HEK293 (cell line): ENCODE measurements at regions not wholly inside any gene's neighbourhood (a gene's known extent, or its start where the extent isn't known, plus 50 kb on each side); places are given as distances from the start of the nearest gene placed in this dataset.

Source experiments
- CTCF ChIA-PET: fragments of 350-600 bp; formaldehyde crosslinking; extraction: SDS; loops from one replicate; lab custom pipeline; 2021; ENCODE audit warnings: antibody characterized with exemption; lab: Yijun Ruan, JAX
- POLR2A ChIA-PET: fragments of 300-600 bp; formaldehyde crosslinking; extraction: SDS; loops from one replicate; lab custom pipeline; 2020; ENCODE audit warnings: antibody characterized with exemption, inconsistent platforms; lab: Yijun Ruan, JAX
- H3K27ac ChIP-seq: fragments of 200-500 bp; sonication (Bioruptor generic); 2 replicates; pipeline ENCODE4 v1.5.1; 2014; ENCODE audit warnings: low read depth, low read length, control low read depth, inconsistent platforms; ENCODE audit errors: extremely low read depth
- H3K36me3 ChIP-seq, 2 experiments: fragments of 200-500 bp in 1 of 2; sonication (Bioruptor generic) in 1 of 2; 1 replicate in 1 of 2; 2 replicates in 1 of 2; pipeline ENCODE4 v1.5.1; 2014 to 2017; ENCODE audit warnings: inconsistent platforms in 2 of 2, low read length in 2 of 2; ENCODE audit not compliant: control insufficient read depth in 2 of 2, insufficient read depth in 1 of 2
- H3K4me1 ChIP-seq: fragments of 200-500 bp; sonication (Bioruptor generic); 2 replicates; pipeline ENCODE4 v1.5.1; 2014; ENCODE audit warnings: mild to moderate bottlenecking, low read length, inconsistent platforms; ENCODE audit not compliant: control insufficient read depth, insufficient read depth
- H3K4me3 ChIP-seq: 2 replicates; pipeline ENCODE4 v1.5.1; 2011; ENCODE audit warnings: low read depth, mild to moderate bottlenecking, control low read depth, low read length, moderate library complexity
- H3K9me3 ChIP-seq: fragments of 200-500 bp; sonication (Bioruptor generic); 2 replicates; pipeline ENCODE4 v1.5.1; 2014; ENCODE audit warnings: low read depth, low read length, inconsistent platforms; ENCODE audit not compliant: control insufficient read depth, insufficient read depth
- INSM2 ChIP-seq: fragments of 450-650 bp; formaldehyde crosslinking; IDR thresholded peaks from 2 replicates; pipeline ENCODE4 v1.5.1; 2016; ENCODE audit warnings: missing biosample characterization, missing genetic modification characterization
- REPIN1 ChIP-seq: fragments of 450-650 bp; formaldehyde crosslinking; IDR thresholded peaks from 2 replicates; pipeline ENCODE4 v1.5.1; 2017; ENCODE audit warnings: missing biosample characterization, missing genetic modification characterization, low read depth
- ZBTB1 ChIP-seq: fragments of 450-650 bp; formaldehyde crosslinking; IDR thresholded peaks from 2 replicates; pipeline ENCODE4 v1.5.1; 2016; ENCODE audit warnings: missing biosample characterization, missing genetic modification characterization
- ZBTB8A ChIP-seq: fragments of 450-650 bp; formaldehyde crosslinking; IDR thresholded peaks from 2 replicates; pipeline ENCODE4 v1.5.1; 2016; ENCODE audit warnings: missing biosample characterization, missing genetic modification characterization
- ZEB2 ChIP-seq: fragments of 450-650 bp; formaldehyde crosslinking; IDR thresholded peaks from 2 replicates; pipeline ENCODE4 v1.5.1; 2016; ENCODE audit warnings: missing biosample characterization, missing genetic modification characterization
- ZNF157 ChIP-seq: fragments of 450-650 bp; formaldehyde crosslinking; IDR thresholded peaks from 2 replicates; pipeline ENCODE4 v1.5.1; 2016; ENCODE audit warnings: missing biosample characterization, missing genetic modification characterization
- ZNF211 ChIP-seq: fragments of 450-650 bp; formaldehyde crosslinking; IDR thresholded peaks from 2 replicates; pipeline ENCODE4 v1.5.1; 2016; ENCODE audit warnings: low read depth, missing biosample characterization, missing genetic modification characterization
- ZNF302 ChIP-seq: fragments of 450-650 bp; formaldehyde crosslinking; IDR thresholded peaks from 2 replicates; pipeline ENCODE4 v1.5.1; 2016; ENCODE audit warnings: missing biosample characterization, missing genetic modification characterization, low read depth
- ZNF335 ChIP-seq: fragments of 450-650 bp; formaldehyde crosslinking; conservative IDR thresholded peaks from 2 replicates; pipeline ENCODE4 v1.5.1; 2016; ENCODE audit warnings: missing biosample characterization, missing genetic modification characterization
- ZNF521 ChIP-seq: fragments of 450-650 bp; formaldehyde crosslinking; IDR thresholded peaks from 2 replicates; pipeline ENCODE4 v1.5.1; 2017; ENCODE audit warnings: missing biosample characterization, mild to moderate bottlenecking, missing genetic modification characterization
- ZNF529 ChIP-seq: fragments of 450-650 bp; formaldehyde crosslinking; IDR thresholded peaks from 2 replicates; pipeline ENCODE4 v1.5.1; 2017; ENCODE audit warnings: missing genetic modification characterization, missing biosample characterization; ENCODE audit not compliant: insufficient replicate concordance
- ZNF548 ChIP-seq: fragments of 450-650 bp; formaldehyde crosslinking; IDR thresholded peaks from 2 replicates; pipeline ENCODE4 v1.5.1; 2016; ENCODE audit warnings: missing biosample characterization, missing genetic modification characterization
- ZNF549 ChIP-seq: fragments of 450-650 bp; IDR thresholded peaks from 2 replicates; pipeline ENCODE4 v1.5.1; 2018; ENCODE audit warnings: missing biosample characterization, missing genetic modification characterization, mild to moderate bottlenecking, inconsistent platforms, moderate library complexity
- ZNF580 ChIP-seq: fragments of 450-650 bp; formaldehyde crosslinking; IDR thresholded peaks from 2 replicates; pipeline ENCODE4 v1.5.1; 2016; ENCODE audit warnings: missing biosample characterization, missing genetic modification characterization
- ZNF626 ChIP-seq: fragments of 450-650 bp; sonication (Bioruptor Pico); formaldehyde crosslinking; IDR thresholded peaks from 2 replicates; pipeline ENCODE4 v1.5.1; 2018; ENCODE audit warnings: missing biosample characterization, missing genetic modification characterization, inconsistent platforms
- ZNF645 ChIP-seq: fragments of 450-650 bp; formaldehyde crosslinking; IDR thresholded peaks from 2 replicates; pipeline ENCODE4; 2016; ENCODE audit warnings: missing biosample characterization, missing genetic modification characterization
- ZNF664 ChIP-seq: fragments of 450-650 bp; formaldehyde crosslinking; IDR thresholded peaks from 2 replicates; pipeline ENCODE4 v1.5.1; 2016; ENCODE audit warnings: missing biosample characterization, missing genetic modification characterization
- ZNF692 ChIP-seq: fragments of 450-650 bp; formaldehyde crosslinking; IDR thresholded peaks from 2 replicates; pipeline ENCODE4 v1.5.1; 2016; ENCODE audit warnings: missing biosample characterization, missing genetic modification characterization
- ZNF776 ChIP-seq: fragments of 450-650 bp; formaldehyde crosslinking; IDR thresholded peaks from 2 replicates; pipeline ENCODE4 v1.5.0; 2017; ENCODE audit warnings: missing biosample characterization, missing genetic modification characterization, borderline replicate concordance
- ZNF792 ChIP-seq: fragments of 450-650 bp; formaldehyde crosslinking; IDR thresholded peaks from 2 replicates; pipeline ENCODE4 v1.5.1; 2016; ENCODE audit warnings: missing biosample characterization, missing genetic modification characterization
- TF ChIP-seq, protein P1 (sequence below): fragments of 450-650 bp; formaldehyde crosslinking; IDR thresholded peaks from 2 replicates; pipeline ENCODE4 v1.5.1; 2016; ENCODE audit warnings: missing biosample characterization, missing genetic modification characterization, low read depth
- TF ChIP-seq, protein P2 (sequence below): fragments of 450-650 bp; formaldehyde crosslinking; IDR thresholded peaks from 2 replicates; pipeline ENCODE4 v1.5.1; 2017; ENCODE audit warnings: missing biosample characterization, missing genetic modification characterization
- TF ChIP-seq, protein P3 (sequence below): fragments of 450-650 bp; IDR thresholded peaks from 2 replicates; pipeline ENCODE4 v1.5.1; 2018; ENCODE audit warnings: missing biosample characterization, missing genetic modification characterization
- TF ChIP-seq, protein P4 (sequence below): fragments of 450-650 bp; formaldehyde crosslinking; IDR thresholded peaks from 2 replicates; pipeline ENCODE4 v1.5.1; 2016; ENCODE audit warnings: missing biosample characterization, missing genetic modification characterization

DNA sequence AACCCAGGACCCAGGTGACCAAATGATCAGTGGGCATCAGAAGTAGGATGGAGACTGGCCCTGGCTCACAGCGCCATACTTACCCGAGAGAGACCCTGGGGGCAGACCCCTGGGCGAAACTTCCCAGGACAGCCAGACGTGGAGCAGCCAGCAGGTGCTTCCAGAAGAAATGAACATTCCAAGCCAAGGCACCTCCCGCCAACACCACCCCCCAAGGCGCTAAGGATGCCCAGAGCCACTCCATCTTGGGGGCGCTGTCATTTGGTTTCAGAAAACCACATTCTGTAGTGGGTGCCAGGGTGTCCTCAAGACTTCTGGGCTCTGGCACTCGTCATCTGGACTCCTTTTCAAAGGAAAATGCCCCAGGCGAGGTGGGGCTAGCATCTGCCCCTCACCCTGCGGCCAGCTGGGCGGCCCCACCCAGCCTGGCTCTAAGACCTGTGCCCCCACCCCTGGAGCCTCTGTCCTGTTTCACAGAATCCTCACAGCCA, 98.8 kb downstream of the RIPK4 start (continued):
- TF ChIP-seq, protein P1, sequence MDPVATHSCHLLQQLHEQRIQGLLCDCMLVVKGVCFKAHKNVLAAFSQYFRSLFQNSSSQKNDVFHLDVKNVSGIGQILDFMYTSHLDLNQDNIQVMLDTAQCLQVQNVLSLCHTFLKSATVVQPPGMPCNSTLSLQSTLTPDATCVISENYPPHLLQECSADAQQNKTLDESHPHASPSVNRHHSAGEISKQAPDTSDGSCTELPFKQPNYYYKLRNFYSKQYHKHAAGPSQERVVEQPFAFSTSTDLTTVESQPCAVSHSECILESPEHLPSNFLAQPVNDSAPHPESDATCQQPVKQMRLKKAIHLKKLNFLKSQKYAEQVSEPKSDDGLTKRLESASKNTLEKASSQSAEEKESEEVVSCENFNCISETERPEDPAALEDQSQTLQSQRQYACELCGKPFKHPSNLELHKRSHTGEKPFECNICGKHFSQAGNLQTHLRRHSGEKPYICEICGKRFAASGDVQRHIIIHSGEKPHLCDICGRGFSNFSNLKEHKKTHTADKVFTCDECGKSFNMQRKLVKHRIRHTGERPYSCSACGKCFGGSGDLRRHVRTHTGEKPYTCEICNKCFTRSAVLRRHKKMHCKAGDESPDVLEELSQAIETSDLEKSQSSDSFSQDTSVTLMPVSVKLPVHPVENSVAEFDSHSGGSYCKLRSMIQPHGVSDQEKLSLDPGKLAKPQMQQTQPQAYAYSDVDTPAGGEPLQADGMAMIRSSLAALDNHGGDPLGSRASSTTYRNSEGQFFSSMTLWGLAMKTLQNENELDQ (tag by site-specific recombination): no peak
- no peak for TF ChIP-seq ZBTB1 (tag by site-specific recombination)
- no peak for TF ChIP-seq ZNF792 (tag by site-specific recombination)
- TF ChIP-seq, protein P2, sequence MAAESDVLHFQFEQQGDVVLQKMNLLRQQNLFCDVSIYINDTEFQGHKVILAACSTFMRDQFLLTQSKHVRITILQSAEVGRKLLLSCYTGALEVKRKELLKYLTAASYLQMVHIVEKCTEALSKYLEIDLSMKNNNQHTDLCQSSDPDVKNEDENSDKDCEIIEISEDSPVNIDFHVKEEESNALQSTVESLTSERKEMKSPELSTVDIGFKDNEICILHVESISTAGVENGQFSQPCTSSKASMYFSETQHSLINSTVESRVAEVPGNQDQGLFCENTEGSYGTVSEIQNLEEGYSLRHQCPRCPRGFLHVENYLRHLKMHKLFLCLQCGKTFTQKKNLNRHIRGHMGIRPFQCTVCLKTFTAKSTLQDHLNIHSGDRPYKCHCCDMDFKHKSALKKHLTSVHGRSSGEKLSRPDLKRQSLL (tag by site-specific recombination): no peak
- no peak for TF ChIP-seq ZNF521 (tag by site-specific recombination)
- TF ChIP-seq, protein P3, sequence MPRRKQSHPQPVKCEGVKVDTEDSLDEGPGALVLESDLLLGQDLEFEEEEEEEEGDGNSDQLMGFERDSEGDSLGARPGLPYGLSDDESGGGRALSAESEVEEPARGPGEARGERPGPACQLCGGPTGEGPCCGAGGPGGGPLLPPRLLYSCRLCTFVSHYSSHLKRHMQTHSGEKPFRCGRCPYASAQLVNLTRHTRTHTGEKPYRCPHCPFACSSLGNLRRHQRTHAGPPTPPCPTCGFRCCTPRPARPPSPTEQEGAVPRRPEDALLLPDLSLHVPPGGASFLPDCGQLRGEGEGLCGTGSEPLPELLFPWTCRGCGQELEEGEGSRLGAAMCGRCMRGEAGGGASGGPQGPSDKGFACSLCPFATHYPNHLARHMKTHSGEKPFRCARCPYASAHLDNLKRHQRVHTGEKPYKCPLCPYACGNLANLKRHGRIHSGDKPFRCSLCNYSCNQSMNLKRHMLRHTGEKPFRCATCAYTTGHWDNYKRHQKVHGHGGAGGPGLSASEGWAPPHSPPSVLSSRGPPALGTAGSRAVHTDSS (tag by site-specific recombination): no peak
- TF ChIP-seq ZNF645 (tag by site-specific recombination): no peak
- TF ChIP-seq REPIN1 (tag by site-specific recombination): no peak
- TF ChIP-seq ZNF157 (tag by site-specific recombination): no peak
- no peak for TF ChIP-seq ZNF548 (tag by site-specific recombination)
- TF ChIP-seq ZBTB8A (tag by site-specific recombination): no peak
- TF ChIP-seq, protein P4, sequence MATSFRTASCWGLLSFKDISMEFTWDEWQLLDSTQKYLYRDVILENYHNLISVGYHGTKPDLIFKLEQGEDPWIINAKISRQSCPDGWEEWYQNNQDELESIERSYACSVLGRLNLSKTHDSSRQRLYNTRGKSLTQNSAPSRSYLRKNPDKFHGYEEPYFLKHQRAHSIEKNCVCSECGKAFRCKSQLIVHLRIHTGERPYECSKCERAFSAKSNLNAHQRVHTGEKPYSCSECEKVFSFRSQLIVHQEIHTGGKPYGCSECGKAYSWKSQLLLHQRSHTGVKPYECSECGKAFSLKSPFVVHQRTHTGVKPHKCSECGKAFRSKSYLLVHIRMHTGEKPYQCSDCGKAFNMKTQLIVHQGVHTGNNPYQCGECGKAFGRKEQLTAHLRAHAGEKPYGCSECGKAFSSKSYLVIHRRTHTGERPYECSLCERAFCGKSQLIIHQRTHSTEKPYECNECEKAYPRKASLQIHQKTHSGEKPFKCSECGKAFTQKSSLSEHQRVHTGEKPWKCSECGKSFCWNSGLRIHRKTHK (tag by site-specific recombination): no peak
- TF ChIP-seq, all 188 proteins: peak for 0

GRCh38 chr21:41667136-41667535, 99.7 kb downstream of the RIPK4 start:
- TF ChIP-seq ZEB2 (tag by site-specific recombination) (no peak), ZNF549 (tag by site-specific recombination) (no peak), ZNF302 (tag by site-specific recombination) (no peak), ZNF580 (tag by site-specific recombination) (no peak), ZNF626 (no peak), ZNF692 (tag by site-specific recombination) (no peak), ZNF664 (tag by site-specific recombination) (no peak), ZNF211 (tag by site-specific recombination) (no peak), ZNF529 (tag by site-specific recombination) (no peak), INSM2 (no peak), ZNF335 (tag by site-specific recombination) (no peak), ZNF157 (tag by site-specific recombination) (no peak), ZNF776 (tag by site-specific recombination) (no peak)
- TF ChIP-seq, protein P3 (tag by site-specific recombination): no peak
- Histone ChIP-seq H3K27ac (no peak overlapping the region), H3K4me1 (no peaks in the 10 kb centered on the region), H3K9me3 (no peaks in the 10 kb centered on the region), H3K36me3 (no peaks in the 10 kb centered on the region), H3K4me3 (no peak overlapping the region)
- ChIA-PET CTCF (no interaction called here), POLR2A (no interaction called here)
